ENCODE measurements at regions not wholly inside any gene's neighbourhood (a gene's known extent, or its start where the extent isn't known, plus 50 kb on each side); places are given as distances from the start of the nearest gene placed in this dataset.

GRCh38 chr11:69545976-69546617 lies 64.6 kb downstream of the LINC01488 start:
- no peak overlapping the region for H3K4me3 ChIP-seq
- H3K27ac ChIP-seq, result no peak overlapping the region
- DNase-seq (ENCODE audit: low spot score), result peak; percentile 59
- TF ChIP-seq, protein P1, sequence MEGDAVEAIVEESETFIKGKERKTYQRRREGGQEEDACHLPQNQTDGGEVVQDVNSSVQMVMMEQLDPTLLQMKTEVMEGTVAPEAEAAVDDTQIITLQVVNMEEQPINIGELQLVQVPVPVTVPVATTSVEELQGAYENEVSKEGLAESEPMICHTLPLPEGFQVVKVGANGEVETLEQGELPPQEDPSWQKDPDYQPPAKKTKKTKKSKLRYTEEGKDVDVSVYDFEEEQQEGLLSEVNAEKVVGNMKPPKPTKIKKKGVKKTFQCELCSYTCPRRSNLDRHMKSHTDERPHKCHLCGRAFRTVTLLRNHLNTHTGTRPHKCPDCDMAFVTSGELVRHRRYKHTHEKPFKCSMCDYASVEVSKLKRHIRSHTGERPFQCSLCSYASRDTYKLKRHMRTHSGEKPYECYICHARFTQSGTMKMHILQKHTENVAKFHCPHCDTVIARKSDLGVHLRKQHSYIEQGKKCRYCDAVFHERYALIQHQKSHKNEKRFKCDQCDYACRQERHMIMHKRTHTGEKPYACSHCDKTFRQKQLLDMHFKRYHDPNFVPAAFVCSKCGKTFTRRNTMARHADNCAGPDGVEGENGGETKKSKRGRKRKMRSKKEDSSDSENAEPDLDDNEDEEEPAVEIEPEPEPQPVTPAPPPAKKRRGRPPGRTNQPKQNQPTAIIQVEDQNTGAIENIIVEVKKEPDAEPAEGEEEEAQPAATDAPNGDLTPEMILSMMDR (IDR thresholded peaks at IDR 0.05), result no peak

DNA sequence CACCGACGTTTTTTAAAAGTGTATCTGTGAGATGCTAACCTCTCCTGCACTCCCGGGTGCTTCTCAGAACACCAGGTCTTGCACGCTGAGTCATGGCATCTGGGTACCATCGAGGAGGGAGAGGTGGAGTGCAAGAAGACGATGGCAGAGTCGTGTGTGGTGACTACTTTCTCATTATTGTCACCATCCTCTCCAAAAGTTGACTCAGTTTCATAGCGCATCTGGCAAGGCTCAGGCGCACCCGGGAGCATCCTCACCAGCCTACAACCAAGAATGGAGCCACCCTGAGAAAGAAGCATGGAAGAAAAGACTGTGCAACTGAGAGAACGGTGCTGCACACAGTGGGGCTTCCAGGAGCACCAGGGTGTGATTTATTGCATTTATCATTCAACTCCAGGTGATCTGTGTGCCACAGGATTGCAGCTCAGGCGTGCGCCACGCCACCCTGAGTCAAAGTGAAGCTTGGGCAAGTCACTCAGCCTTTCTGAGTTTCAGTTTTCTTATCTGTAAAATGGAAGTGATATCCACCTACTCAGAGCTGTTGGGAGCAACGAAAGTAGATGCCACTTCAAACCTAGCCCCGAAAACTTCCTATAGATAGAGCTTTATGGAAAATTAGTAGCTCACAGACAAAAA lies 65.4 kb downstream of the LINC01488 start:
- DNase-seq (ENCODE audit: low spot score), result peak; percentile 17
- TF ChIP-seq, protein P1 (IDR thresholded peaks at IDR 0.05), result no peak
- H3K27ac ChIP-seq, result no peak overlapping the region
- no peak overlapping the region for H3K4me3 ChIP-seq

- H3K27ac ChIP-seq, result no peak overlapping the region
- DNase-seq (ENCODE audit: low spot score), result no peak
- TF ChIP-seq, protein P1 (IDR thresholded peaks at IDR 0.05), result no peak
- H3K4me3 ChIP-seq, result no peak overlapping the region
These were observed 69.4 kb downstream of the LINC01488 start for GRCh38 chr11:69550846-69551245.

- Histone ChIP-seq H3K4me3 (no peak overlapping the region), H3K27ac (no peak overlapping the region)
- DNase-seq (ENCODE audit: low spot score), result no peak
- TF ChIP-seq, protein P1 (IDR thresholded peaks at IDR 0.05), result no peak
These were observed 70.5 kb downstream of the LINC01488 start for GRCh38 chr11:69551963-69552362.

DNA sequence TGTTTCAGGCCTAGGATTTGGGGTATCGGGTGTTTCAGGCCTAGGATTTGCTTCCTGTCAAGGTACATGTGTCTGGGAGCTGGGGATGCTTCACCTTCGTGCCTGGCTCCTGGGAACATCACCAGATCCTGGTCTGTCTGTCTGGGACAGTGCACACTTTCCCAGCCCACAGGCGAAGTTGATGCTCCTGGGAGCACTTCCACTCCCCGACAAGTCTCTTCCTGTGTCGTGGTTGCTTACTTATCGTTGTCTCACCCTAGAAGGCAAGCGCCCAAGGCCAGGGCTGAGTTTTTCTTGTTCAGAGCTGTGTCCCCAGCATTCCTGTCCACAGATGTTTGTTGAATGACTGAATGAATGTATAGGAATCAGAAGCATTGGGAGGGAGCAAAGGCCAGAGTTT lies 71.5 kb downstream of the LINC01488 start:
- peak; percentile 40 for DNase-seq (ENCODE audit: low spot score)
- TF ChIP-seq, protein P1 (IDR thresholded peaks at IDR 0.05), result no peak
- no peak overlapping the region for H3K4me3 ChIP-seq
- no peak overlapping the region for H3K27ac ChIP-seq

DNA sequence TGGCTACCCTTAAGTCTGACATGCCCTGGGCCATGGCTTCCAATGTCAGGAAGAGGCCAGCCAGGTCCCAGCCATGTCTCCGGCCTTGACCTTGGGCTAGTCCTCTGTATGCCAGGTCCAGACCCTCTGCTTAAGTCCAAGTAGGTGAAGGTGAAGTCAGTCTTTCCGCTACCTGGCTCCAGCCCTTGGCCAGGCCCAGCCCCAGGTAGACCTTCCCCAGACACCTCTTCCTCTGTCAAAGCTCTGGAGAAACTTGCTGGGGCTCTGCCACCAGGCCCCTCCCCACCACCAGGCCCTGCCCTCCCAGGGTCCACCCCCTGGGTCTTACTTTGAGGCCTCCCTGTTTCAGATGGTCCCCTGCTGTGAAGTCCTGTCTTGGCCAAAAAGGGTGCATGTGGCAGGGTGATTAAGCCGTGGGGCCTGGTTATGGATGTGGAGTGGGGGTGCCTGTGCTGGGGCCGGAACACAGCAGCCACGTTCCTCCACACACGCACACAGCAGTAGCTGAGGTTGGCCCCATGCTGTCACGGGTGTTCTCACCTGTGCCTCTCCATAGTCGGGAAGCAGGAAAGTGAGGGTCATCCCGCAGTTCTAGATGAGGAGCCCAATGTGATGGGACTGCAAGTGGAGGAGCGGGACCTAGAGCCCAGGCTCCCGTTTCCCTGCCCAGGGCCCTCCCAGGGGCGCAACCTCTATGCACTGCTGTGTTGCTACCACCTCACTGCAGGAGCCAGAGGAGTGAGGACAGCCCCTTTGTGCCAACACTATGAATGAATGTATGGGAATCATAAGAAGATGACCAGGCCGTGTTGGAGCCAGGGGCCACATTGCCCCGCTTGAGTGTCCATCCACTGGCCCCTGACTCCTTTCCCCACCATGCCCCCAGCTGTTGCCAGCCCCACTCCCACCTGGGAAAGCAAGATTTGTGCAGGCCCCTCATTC lies 72.2 kb downstream of the LINC01488 start:
- TF ChIP-seq, protein P1 (IDR thresholded peaks at IDR 0.05), result no peak
- peak; percentile 59 for DNase-seq (ENCODE audit: low spot score)
- Histone ChIP-seq H3K27ac (no peak overlapping the region), H3K4me3 (no peak overlapping the region)

Data from coronary artery (tissue), 2 donors.